ENCODE measurements at regions not wholly inside any gene's neighbourhood (a gene's known extent, or its start where the extent isn't known, plus 50 kb on each side); places are given as distances from the start of the nearest gene placed in this dataset.

DNA sequence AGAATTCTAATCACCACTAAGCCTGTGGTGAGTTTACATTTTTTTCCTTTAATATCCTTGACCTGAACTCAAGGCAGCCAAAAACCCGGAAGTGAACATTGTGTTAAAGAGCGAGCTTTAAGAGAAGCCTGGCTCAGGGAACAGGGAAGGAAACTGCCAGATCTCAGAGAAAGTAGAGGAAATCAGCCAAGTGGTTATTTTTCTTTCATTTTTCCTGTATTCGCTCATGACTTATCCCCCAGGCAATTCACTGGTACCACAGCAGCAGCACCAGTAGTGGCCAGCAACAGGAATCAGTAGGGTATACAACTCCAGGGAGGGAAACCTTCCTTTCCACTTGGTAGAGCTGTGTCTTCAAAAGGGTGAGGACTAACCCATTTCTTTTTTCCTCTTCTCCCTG is 89.6 kb upstream of the HMGCLL1 start:
- TF ChIP-seq EZH2 (IDR thresholded peaks at IDR 0.05; ENCODE audit: insufficient read depth, poor library complexity, severe bottlenecking) (no peak), EZH2phosphoT487 (IDR thresholded peaks at IDR 0.05; ENCODE audit: insufficient read depth, low read depth) (no peak)
